SK-N-MC (cell line): ENCODE measurements at regions not wholly inside any gene's neighbourhood (a gene's known extent, or its start where the extent isn't known, plus 50 kb on each side); places are given as distances from the start of the nearest gene placed in this dataset.

ENCODE experiments used
- EZH2 ChIP-seq: fragments of 200-600 bp; sonication (generic); IDR thresholded peaks from one replicate; pipeline ENCODE4 v1.6.1; 2017; ENCODE audit warnings: antibody characterized with exemption
- FOXP2 ChIP-seq: optimal IDR thresholded peaks from 2 replicates; pipeline ENCODE3; 2011; ENCODE audit warnings: mild to moderate bottlenecking, moderate library complexity; ENCODE audit not compliant: insufficient read depth; ENCODE audit errors: extremely low read length, control extremely low read depth
- POLR2AphosphoS5 ChIP-seq: IDR thresholded peaks from 2 replicates; pipeline ENCODE4 v1.6.1; 2012; ENCODE audit warnings: mild to moderate bottlenecking, low read depth, low read length, borderline replicate concordance

DNA sequence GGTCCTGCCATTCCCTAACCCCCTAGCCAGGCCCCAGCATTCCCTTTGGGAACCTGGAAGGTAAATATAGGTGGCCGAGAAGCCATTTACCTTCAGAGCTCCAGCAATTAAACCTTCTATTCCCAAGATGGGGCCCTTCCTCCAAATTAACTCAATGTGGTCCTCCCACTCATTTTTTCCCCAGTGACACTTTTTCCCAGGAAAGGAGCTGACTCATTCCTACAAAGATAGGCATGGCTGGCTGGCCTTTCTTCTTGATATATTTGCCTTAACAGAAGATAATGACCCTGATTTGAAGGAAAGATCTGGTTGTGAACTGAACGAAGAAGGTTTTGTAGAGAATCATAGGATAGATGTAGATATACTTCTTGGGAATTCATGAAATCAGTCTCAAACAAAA is 279.0 kb upstream of the VEPH1 start:
- TF ChIP-seq EZH2 (no peak), POLR2AphosphoS5 (no peak), FOXP2 (no peak)
